ENCODE measurements at regions not wholly inside any gene's neighbourhood (a gene's known extent, or its start where the extent isn't known, plus 50 kb on each side); places are given as distances from the start of the nearest gene placed in this dataset.

DNA sequence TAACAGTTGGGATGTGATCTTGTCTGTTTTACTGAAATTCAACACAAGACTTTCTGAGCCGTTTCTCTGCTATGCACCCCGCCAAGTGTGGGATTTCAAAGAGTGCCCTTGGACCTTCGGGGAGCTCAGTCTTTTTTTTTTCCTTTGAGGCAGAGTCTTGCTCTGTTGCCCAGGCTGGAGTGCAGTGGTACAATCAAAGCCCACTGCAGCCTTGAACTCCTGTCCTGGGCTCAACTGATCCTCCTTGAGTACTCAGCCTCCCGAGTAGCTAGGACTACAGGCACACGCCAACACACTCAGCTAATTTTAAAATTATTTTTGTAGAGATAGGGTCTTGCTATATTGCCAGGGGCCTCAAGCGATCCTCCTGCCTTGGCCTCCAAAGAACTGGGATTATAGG, 162.9 kb downstream of the BAMBI start:
- H3K4me3 ChIP-seq (ENCODE audit: low read depth, low read length) = no peak overlapping the region
- DNase-seq (ENCODE audit: low read depth) = no peak
- TF ChIP-seq, protein P1, sequence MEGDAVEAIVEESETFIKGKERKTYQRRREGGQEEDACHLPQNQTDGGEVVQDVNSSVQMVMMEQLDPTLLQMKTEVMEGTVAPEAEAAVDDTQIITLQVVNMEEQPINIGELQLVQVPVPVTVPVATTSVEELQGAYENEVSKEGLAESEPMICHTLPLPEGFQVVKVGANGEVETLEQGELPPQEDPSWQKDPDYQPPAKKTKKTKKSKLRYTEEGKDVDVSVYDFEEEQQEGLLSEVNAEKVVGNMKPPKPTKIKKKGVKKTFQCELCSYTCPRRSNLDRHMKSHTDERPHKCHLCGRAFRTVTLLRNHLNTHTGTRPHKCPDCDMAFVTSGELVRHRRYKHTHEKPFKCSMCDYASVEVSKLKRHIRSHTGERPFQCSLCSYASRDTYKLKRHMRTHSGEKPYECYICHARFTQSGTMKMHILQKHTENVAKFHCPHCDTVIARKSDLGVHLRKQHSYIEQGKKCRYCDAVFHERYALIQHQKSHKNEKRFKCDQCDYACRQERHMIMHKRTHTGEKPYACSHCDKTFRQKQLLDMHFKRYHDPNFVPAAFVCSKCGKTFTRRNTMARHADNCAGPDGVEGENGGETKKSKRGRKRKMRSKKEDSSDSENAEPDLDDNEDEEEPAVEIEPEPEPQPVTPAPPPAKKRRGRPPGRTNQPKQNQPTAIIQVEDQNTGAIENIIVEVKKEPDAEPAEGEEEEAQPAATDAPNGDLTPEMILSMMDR (IDR thresholded peaks at IDR 0.05; ENCODE audit: insufficient read depth, low read length) = no peak

DNA sequence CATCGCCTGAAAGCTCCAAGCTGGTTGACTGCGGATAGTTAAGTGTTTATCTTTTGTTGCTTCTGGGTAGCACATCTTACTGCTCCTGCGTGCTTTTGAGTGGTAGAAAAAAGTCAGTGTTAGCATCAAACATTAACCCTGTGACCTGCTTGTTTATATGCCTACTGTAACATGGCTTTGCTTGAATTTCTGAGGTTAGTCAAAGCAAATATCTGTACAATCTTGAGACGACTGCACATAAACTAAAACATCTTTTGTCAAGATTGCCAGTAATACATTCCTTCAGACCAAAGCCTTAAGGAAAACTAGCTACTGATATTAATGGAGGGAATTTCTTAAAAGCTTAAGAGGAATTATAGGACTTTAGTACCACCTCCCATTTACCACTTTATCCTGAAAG, 163.7 kb downstream of the BAMBI start:
- TF ChIP-seq, protein P1 (IDR thresholded peaks at IDR 0.05; ENCODE audit: insufficient read depth, low read length) = no peak
- no peak overlapping the region for H3K4me3 ChIP-seq (ENCODE audit: low read depth, low read length)
- no peak for DNase-seq (ENCODE audit: low read depth)

DNA sequence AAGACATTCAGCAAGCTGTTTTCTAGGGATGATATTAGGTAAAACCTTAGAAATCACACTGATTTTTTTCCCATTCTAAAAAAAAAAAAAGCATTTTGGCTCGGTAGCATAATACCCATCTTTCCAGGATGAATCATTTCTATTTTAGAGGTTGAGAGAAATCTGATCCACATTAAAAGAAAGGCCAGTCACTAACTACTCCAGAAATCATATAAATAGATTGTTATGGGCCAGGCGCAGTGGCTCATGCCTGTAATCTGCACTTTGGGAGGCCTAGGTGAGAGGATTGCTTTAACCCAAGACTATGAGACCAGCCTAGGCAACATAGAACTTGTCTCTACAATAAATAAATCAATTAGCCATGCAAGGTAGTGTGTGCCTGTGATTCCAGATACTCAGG, 164.3 kb downstream of the BAMBI start:
- TF ChIP-seq, protein P1 (IDR thresholded peaks at IDR 0.05; ENCODE audit: insufficient read depth, low read length) = no peak
- DNase-seq (ENCODE audit: low read depth) = peak; percentile 73
- H3K4me3 ChIP-seq (ENCODE audit: low read depth, low read length) = no peak overlapping the region

DNA sequence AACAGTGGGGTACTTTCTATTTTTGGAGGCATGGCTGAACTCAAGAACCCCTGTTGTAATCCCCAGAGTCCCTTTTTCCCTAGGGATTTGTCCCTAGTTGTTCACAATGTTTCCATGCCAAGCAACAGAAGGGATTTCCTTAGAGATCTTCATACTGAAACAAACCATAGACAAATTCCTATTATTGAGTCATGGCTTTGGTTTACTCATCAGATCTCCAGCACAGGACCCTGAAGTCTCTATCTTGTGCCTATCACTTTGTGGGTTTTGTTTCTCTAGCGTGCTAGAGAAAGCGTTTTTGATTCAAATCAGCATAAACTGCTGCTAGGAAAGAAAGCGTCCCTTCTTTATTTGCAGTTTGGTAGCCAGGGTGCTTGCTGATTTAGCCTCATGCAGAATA, 165.0 kb downstream of the BAMBI start:
- TF ChIP-seq, protein P1 (IDR thresholded peaks at IDR 0.05; ENCODE audit: insufficient read depth, low read length) = no peak
- DNase-seq (ENCODE audit: low read depth) = peak; percentile 82
- H3K4me3 ChIP-seq (ENCODE audit: low read depth, low read length) = no peak overlapping the region

DNA sequence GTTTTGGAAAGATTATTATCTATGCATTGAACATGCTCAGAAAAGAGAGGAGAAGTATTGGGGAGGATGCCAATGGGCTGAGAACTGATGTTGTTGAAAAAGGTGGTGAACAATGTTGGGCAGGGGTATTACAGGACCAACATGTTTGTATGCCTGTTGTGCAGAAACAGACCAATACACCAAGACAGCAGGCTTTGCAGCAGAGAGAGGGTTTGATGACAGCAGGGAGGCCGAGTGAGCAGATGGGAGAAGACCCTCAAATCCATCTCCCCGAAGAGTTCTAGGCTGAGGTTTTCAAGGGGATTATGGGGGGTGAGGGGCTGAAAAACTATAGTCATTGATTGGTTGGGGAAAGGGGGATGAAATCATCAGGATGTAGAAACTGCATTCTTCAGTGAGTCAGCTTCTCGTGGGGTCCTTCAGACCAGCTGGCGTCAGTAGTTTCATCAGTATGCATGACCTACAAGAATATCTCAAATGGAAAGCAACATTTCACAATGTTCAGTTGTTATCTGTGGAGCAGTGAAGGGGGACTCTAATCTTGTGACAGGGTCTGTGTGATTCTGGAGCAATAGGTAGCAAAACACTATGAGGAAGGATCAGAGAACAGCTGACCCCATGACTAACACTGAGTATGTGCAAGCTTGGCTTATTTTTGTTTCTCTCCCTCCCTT, 167.8 kb downstream of the BAMBI start:
- TF ChIP-seq, protein P1 (IDR thresholded peaks at IDR 0.05; ENCODE audit: insufficient read depth, low read length) = no peak
- peak; percentile 77 for DNase-seq (ENCODE audit: low read depth)

DNA sequence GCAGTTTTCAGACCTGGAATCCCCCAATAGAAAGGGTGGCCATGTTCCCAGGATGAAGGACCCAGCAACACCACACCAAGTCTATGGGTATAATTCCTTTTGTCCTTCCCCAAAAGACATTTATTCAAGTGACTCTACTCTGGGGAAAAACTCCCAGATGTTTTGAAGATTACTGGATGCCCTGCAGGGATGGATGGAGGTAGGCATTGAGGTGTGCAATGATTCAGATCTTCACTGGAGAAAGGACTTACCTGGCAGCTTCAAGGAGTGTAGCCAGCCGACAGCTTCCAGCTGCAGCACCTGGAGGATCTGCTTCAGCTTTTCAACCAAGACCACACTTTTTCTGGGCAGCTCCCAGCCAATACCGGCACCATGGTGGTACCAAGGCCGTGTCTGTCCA, 172.0 kb downstream of the BAMBI start:
- no peak for DNase-seq (ENCODE audit: low read depth)
- TF ChIP-seq, protein P1 (IDR thresholded peaks at IDR 0.05; ENCODE audit: insufficient read depth, low read length) = no peak
- H3K4me3 ChIP-seq (ENCODE audit: low read depth, low read length) = no peak overlapping the region

More for the DNA sequence above, 167.8 kb downstream of the BAMBI start:
- H3K4me3 ChIP-seq (ENCODE audit: low read depth, low read length) = no peak overlapping the region

DNA sequence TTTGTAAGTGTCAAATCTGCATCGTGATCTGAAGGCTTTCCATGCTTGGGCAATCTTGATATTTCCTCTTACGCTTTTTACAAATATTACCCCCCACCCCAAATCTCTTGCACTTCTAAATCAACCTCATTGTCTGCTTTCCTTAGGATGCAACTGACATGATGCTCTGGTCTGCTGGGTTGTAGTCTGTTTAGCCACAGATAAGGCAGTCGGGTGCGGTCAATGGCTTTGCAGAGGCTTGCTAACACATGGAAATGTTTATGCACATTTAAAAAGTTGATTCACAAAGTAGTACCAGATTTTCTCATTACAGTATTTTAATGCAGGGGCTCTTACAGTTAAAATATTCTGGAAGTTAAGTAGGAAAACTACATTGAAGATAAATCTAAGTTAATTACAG, 172.5 kb downstream of the BAMBI start:
- TF ChIP-seq, protein P1 (IDR thresholded peaks at IDR 0.05; ENCODE audit: insufficient read depth, low read length) = no peak
- H3K4me3 ChIP-seq (ENCODE audit: low read depth, low read length) = no peak overlapping the region
- DNase-seq (ENCODE audit: low read depth) = no peak
